ENCODE measurements at regions not wholly inside any gene's neighbourhood (a gene's known extent, or its start where the extent isn't known, plus 50 kb on each side); places are given as distances from the start of the nearest gene placed in this dataset.

- no peak for FAIRE-seq
These were observed 1006.3 kb upstream of the AGA start for GRCh38 chr4:178448372-178449035.

GRCh38 chr4:178450614-178451013, 1008.4 kb upstream of the AGA start:
- no peak for FAIRE-seq

DNA sequence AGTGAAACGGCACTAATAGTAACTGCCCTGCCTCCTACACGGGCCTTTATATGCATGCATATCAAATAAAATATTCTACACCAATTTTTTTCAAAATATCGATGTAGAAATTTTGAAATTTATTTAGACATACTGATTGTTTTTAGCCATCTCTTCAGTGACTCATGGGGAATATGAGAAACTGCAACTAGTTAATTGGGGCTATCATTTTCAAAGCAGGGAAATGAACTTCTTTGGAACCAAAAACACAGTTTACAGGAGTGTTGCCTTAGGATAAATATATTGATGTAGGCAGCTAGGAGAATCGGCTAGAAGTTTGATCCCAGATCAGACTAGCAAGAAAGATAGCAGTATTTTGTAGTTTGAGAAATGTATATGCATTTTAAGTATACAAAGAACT, 1010.8 kb upstream of the AGA start:
- FAIRE-seq: no peak

GRCh38 chr4:178457286-178457685, 1015.0 kb upstream of the AGA start:
- no peak for FAIRE-seq

DNA sequence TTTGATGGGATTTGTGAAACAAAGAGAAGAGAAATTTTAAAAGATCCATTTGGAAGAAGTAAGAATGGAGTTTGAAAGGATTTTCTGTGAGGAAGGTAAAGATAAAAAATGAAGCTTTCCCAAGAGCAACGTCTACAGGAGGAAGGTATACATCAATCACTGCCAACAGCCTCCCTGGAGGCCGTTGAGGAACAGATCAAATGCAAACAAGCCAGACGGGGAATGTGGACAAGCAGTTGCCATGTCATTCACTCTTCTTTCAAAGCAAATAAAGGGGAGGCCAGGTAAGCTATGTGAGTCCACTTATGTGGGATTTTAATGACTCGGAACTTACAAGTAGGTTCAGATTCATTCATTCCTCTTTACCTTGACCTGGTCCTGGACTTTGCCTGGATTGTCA, 1020.5 kb upstream of the AGA start:
- FAIRE-seq: no peak

DNA sequence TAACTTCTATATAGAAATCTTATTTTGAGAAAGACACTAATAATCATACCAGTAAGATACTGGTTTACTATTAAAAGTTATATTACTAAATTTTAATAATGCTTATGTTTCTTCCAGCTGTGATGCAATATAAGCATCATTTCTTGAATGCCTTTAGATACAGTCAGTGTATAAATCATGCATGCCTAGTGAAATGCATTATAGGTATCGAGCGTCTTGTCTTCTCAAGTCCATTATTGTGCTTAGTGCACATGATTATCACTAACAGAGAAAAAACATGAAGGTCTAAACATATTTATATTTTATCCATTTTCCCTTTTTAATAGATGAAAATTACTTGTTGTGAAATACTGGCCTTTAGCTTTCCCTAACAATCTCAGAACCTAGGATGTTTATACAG, 1021.5 kb upstream of the AGA start:
- no peak for FAIRE-seq

GRCh38 chr4:178470996-178471784, 1029.0 kb upstream of the AGA start:
- no peak for FAIRE-seq

GRCh38 chr4:178471994-178472393, 1029.8 kb upstream of the AGA start:
- FAIRE-seq: peak; percentile 23

DNA sequence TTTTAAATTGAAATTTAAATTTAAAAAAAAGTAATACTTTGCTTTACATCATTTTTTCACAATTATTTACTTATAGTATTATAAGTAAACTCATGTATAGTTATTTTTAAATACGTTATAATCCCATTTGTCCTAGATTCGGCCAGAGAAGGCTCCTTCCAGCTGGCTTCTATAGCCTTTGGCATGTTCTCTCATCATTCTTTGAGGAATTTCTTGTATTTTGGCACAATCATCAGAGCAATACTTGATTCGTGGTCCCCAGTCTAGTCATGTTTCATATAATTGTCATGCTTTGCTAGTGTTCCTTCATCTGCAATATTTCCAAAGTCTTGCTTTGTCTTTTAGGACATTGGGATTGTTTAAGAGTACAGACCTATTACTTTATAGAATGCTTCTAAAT, 1037.9 kb upstream of the AGA start:
- FAIRE-seq: no peak

- no peak for FAIRE-seq
These were observed 1038.6 kb upstream of the AGA start for GRCh38 chr4:178480881-178481280.

DNA sequence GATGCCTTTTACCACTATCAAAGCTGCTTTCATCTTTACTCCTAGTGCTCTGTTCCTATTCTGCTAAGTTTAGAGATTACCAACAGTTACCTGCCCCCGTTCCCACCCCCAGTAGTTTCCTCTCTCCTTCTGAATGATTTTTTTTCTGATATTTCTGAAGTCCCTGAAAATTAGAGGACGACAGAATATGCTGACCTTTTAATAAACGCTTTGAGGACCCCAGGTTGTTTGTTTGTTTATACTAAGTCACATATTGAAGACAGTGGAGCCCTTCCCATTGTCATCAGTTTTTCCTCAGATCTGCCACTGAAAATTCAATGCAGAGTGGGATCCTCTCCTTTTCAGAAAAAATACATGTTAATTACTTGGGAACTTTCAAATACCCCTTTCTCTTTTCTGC, 1039.3 kb upstream of the AGA start:
- no peak for FAIRE-seq

DNA sequence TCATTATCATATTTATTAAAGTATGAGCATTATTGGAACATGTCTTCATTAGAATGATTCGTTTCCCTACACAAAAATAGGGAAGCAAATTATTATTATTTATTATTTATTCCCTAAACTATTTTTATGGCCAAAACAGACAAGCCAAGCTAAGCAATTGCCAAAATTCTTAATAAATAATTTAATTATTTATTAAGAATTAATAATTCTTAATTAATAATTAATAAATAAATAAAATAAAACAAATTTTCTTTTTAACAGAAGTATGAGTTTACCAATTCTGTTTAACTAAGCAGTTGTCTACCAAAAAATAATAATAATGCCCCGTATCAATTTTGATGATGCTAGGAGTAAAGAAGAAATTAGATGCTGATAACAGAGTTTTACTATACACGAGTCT, 1080.8 kb upstream of the AGA start:
- FAIRE-seq: peak; percentile 23

GRCh38 chr4:178535939-178536579, 1093.8 kb upstream of the AGA start:
- no peak for FAIRE-seq

DNA sequence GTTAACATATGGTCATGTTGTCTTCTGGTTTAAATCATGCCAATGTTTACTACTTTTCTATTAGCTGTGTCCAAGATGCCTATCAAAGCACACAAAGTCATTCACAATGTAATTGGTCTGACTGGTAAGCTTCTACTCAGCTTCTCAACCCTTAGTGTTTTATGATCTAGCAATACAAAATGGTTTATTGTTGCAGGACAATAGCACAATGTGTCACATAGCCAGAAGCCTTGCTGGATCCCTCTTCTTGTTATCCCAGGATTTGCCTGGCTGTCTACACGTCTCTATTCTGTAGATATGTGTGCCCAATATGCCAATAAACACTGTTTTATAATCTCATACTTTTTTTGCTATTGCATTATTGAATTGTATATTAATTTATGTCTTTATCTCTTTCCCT, 1111.0 kb upstream of the AGA start:
- FAIRE-seq: no peak

GRCh38 chr4:178554352-178554751, 1112.1 kb upstream of the AGA start:
- FAIRE-seq: no peak

GRCh38 chr4:178556796-178557195, 1114.6 kb upstream of the AGA start:
- FAIRE-seq: no peak

DNA sequence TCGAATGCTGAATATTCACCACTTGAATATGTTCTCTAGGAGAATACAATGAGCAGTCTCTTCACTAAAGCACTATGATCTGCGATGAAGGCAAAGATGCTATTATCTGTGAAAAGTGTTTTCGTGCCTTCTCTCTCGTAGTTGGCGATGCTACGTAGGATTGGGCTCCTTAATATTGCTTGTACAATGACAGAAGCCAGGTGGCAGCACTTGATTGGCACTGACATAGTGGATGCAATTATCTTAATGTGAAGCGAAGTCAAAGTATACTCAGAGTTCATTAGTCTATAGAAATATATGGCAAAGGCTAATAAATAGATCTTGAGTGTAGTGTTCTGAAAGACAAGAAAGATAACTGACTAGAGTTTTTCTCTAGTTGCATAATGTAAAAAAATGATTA, 1135.7 kb upstream of the AGA start:
- no peak for FAIRE-seq

- no peak for FAIRE-seq
These were observed 1153.4 kb upstream of the AGA start for GRCh38 chr4:178595500-178596138.

DNA sequence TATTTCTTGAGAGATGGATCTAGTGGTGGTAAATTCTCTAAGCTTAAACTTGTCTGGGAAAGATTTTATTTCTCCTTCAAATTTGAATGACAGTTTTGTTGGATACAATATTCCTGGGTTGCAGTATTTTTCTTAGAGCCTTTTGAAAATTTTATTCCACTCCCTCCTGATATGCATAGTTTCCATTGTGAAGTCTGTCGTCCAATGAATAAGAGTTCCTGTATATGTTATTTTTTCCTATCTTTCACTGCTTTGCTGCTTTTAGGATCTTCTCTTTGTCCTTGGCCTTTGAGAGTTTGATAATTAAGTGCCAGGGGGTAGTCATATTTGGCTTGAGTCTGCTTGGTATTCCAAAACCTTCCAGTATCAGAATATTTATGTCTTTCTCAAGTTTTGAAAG, 1156.4 kb upstream of the AGA start:
- FAIRE-seq: no peak

DNA sequence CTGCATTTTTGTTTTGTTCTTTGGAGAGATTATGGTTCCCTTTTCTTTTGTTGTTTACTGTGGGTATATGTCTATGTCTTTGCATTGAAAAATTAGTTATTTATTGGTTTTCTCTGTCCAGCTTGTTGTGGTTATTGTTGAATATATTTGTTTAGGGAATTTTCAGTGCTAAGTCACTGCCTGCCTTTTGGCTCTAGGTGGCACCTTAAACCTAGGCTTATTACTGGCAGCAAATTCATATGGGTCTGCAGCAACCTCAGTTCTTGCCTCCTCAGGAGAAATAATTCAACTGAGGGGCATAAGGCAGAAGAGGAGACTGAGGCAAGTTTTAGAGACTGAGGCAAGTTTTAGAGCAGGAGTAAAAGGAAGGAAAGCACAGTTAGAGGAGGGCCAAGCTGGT, 1157.3 kb upstream of the AGA start:
- FAIRE-seq: peak; percentile 51

DNA sequence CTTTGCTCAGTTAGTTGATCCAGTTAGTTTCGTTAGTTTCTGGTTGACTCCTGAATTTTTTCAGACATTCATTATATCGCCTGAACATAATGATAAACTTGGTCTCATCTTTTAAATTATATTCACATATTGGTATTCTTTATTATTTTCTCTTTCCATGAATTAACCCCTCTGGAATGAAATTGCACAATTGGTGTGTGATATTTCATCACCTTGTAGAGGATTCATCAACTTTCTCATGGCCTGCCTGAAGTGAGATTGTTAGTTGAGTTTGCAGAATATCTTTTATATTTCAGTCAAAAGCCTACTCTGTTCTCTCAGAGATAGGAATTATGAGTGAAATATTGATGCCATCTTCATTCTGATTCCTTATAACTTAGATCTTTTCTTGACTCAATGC, 1160.6 kb upstream of the AGA start:
- FAIRE-seq: no peak

DNA sequence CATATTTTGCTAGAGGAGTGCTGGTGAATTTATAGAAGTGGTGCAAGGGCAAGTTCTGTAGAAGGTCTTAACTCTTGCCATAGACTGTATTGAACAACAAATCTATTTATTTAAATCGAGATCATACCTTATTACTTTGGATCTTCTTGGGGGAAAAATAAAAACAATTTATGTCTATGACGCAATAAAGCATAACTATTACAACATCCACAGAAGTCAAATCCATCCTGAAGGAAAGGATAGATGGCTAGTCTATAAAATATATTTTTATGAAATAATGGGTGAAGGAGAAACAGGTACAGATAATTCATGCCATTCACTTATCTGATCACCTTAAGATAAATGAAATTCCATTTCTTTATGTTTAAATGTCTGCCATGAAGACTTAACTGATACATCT, 1168.8 kb upstream of the AGA start:
- FAIRE-seq: no peak

DNA sequence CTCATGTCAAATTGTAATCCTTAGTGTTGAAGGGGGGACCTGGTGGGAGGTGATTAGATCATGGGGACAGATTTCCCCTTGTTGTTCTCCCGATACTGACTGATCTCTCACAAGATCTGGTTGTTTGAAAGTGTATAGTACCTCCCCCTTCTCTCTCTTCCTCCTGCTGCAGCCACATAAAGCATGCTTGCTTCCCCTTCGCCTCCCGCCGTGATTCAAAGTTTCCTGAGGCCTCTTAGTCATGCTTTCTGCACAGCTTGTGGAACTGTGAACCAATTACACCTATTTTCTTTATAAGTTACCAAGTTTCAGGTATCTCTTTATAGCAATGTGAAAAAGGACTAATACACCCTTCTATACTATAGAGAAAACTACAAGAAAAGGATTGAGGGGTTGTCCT, 1170.5 kb upstream of the AGA start:
- no peak for FAIRE-seq

- FAIRE-seq: no peak
These were observed 1190.2 kb upstream of the AGA start for GRCh38 chr4:178632415-178632814.
